HUDEP-2 (cell line): ENCODE measurements at regions not wholly inside any gene's neighbourhood (a gene's known extent, or its start where the extent isn't known, plus 50 kb on each side); places are given as distances from the start of the nearest gene placed in this dataset.
"Not testable (repeated sequence)": the region's sequence is repeated elsewhere in the genome, so short reads cannot be mapped to it uniquely, and the experiment has no call there.

Source experiments
- DNase-seq, 76 experiments: peaks; one replicate each; lab custom pipeline; 2025; ENCODE audit not compliant: unreplicated experiment in 76 of 76; lab: John Stamatoyannopoulos, UW

- no peak for DNase-seq
Measured at GRCh38 chr9:94033383-94033782, 50.9 kb upstream of the PTPDC1 start.

GRCh38 chr9:94031946-94032345 lies 52.3 kb upstream of the PTPDC1 start:
- no peak for DNase-seq

GRCh38 chr9:94031380-94031779 lies 52.9 kb upstream of the PTPDC1 start:
- no peak for DNase-seq

- peak in 71 of 76 experiments; percentile 7 to 79 (median 60) for DNase-seq
Measured at GRCh38 chr9:94030318-94031179, 53.7 kb upstream of the PTPDC1 start.

- peak in 1 of 76 experiments; percentile 17 for DNase-seq
Measured at GRCh38 chr9:94029932-94030317, 54.3 kb upstream of the PTPDC1 start.

- no peak for DNase-seq
Measured at GRCh38 chr9:94026816-94027215, 57.4 kb upstream of the PTPDC1 start.

GRCh38 chr9:94022476-94022875 lies 61.8 kb upstream of the PTPDC1 start:
- DNase-seq: not testable (repeated sequence)

- DNase-seq: not testable (repeated sequence)
Measured at GRCh38 chr9:94020836-94021235, 63.4 kb upstream of the PTPDC1 start.

GRCh38 chr9:94018628-94019027 lies 63.5 kb upstream of the BARX1 start:
- no peak for DNase-seq

GRCh38 chr9:94017939-94018531 lies 62.9 kb upstream of the BARX1 start:
- DNase-seq: no peak

GRCh38 chr9:94016744-94017143 lies 61.6 kb upstream of the BARX1 start:
- no peak for DNase-seq

- DNase-seq: no peak
Measured at GRCh38 chr9:94014920-94015319, 59.8 kb upstream of the BARX1 start.

- peak in 6 of 76 experiments; percentile 4 to 29 (median 9) for DNase-seq
Measured at GRCh38 chr9:94014066-94014654, 59.0 kb upstream of the BARX1 start.

- DNase-seq: peak in 22 of 76 experiments; percentile 2 to 26 (median 11)
Measured at GRCh38 chr9:94010980-94011533, 55.9 kb upstream of the BARX1 start.

GRCh38 chr9:94005272-94005901 lies 50.2 kb upstream of the BARX1 start:
- peak in 1 of 76 experiments; percentile 8 for DNase-seq
